ENCODE measurements at regions not wholly inside any gene's neighbourhood (a gene's known extent, or its start where the extent isn't known, plus 50 kb on each side); places are given as distances from the start of the nearest gene placed in this dataset.

GRCh38 chr4:30836231-30836630 is 116.1 kb downstream of the PCDH7 start:
- intact Hi-C loops (cut with DNase I; ENCODE audit: low total_unique reads), result no loop called here
- Histone ChIP-seq H3K4me1 (no peaks in the 10 kb centered on the region), H3K9me3 (no peaks in the 10 kb centered on the region), H3K27ac (no peak overlapping the region), H3K36me3 (no peaks in the 10 kb centered on the region), H3K27me3 (no peaks in the 10 kb centered on the region), H3K4me3 (no peak overlapping the region)
- no peak for TF ChIP-seq POLR2A (IDR thresholded peaks at IDR 0.05)
- no peak for TF ChIP-seq CTCF (IDR thresholded peaks at IDR 0.05)
- TF ChIP-seq POLR2AphosphoS5 (IDR thresholded peaks at IDR 0.05), result no peak
- DNase-seq (ENCODE audit: low spot score in 2 of 2), result no peak

- Histone ChIP-seq H3K36me3 (no peaks in the 10 kb centered on the region), H3K9me3 (no peaks in the 10 kb centered on the region), H3K4me1 (no peaks in the 10 kb centered on the region), H3K4me3 (no peak overlapping the region), H3K27ac (no peak overlapping the region), H3K27me3 (no peaks in the 10 kb centered on the region)
- intact Hi-C loops (cut with DNase I; ENCODE audit: low total_unique reads), result no loop called here
- DNase-seq (ENCODE audit: low spot score in 2 of 2), result no peak
- TF ChIP-seq POLR2A (IDR thresholded peaks at IDR 0.05) (no peak), CTCF (IDR thresholded peaks at IDR 0.05) (no peak), POLR2AphosphoS5 (IDR thresholded peaks at IDR 0.05) (no peak)
Observed at GRCh38 chr4:30837131-30837539, 117.0 kb downstream of the PCDH7 start.

- intact Hi-C loops (cut with DNase I; ENCODE audit: low total_unique reads), result no loop called here
- H3K36me3 ChIP-seq, result no peaks in the 10 kb centered on the region
- no peaks in the 10 kb centered on the region for H3K4me1 ChIP-seq
- no peak overlapping the region for H3K27ac ChIP-seq
- no peaks in the 10 kb centered on the region for H3K27me3 ChIP-seq
- TF ChIP-seq POLR2AphosphoS5 (IDR thresholded peaks at IDR 0.05) (no peak), POLR2A (IDR thresholded peaks at IDR 0.05) (no peak), CTCF (IDR thresholded peaks at IDR 0.05) (no peak)
- no peaks in the 10 kb centered on the region for H3K9me3 ChIP-seq
- H3K4me3 ChIP-seq, result no peak overlapping the region
- no peak for DNase-seq (ENCODE audit: low spot score in 2 of 2)
Observed at GRCh38 chr4:30837861-30838260, 117.7 kb downstream of the PCDH7 start.

GRCh38 chr4:30838331-30838730 is 118.2 kb downstream of the PCDH7 start:
- no peaks in the 10 kb centered on the region for H3K4me1 ChIP-seq
- no peak overlapping the region for H3K27ac ChIP-seq
- no peaks in the 10 kb centered on the region for H3K27me3 ChIP-seq
- H3K36me3 ChIP-seq, result no peaks in the 10 kb centered on the region
- no peak for TF ChIP-seq POLR2A (IDR thresholded peaks at IDR 0.05)
- TF ChIP-seq CTCF (IDR thresholded peaks at IDR 0.05), result no peak
- no peak for TF ChIP-seq POLR2AphosphoS5 (IDR thresholded peaks at IDR 0.05)
- H3K9me3 ChIP-seq, result no peaks in the 10 kb centered on the region
- H3K4me3 ChIP-seq, result no peak overlapping the region
- DNase-seq (ENCODE audit: low spot score in 2 of 2), result no peak
- intact Hi-C loops (cut with DNase I; ENCODE audit: low total_unique reads), result no loop called here

- TF ChIP-seq POLR2AphosphoS5 (IDR thresholded peaks at IDR 0.05) (no peak), CTCF (IDR thresholded peaks at IDR 0.05) (no peak), POLR2A (IDR thresholded peaks at IDR 0.05) (no peak)
- no peaks in the 10 kb centered on the region for H3K4me1 ChIP-seq
Observed at GRCh38 chr4:30839583-30840520, 119.7 kb downstream of the PCDH7 start.

More at GRCh38 chr4:30839583-30840520, 119.7 kb downstream of the PCDH7 start:
- Histone ChIP-seq H3K9me3 (no peaks in the 10 kb centered on the region), H3K4me3 (no peak overlapping the region), H3K27me3 (no peaks in the 10 kb centered on the region), H3K27ac (no peak overlapping the region), H3K36me3 (no peaks in the 10 kb centered on the region)
- intact Hi-C loops (cut with DNase I; ENCODE audit: low total_unique reads), result no loop called here
- no peak for DNase-seq (ENCODE audit: low spot score in 2 of 2)
